Neuron (in vitro differentiated cells): ENCODE measurements at regions not wholly inside any gene's neighbourhood (a gene's known extent, or its start where the extent isn't known, plus 50 kb on each side); places are given as distances from the start of the nearest gene placed in this dataset.
A peak's percentile ranks its signal among the peaks of the same experiment; 100 is the strongest.

Experiments used
- H2AFZ ChIP-seq: one replicate; pipeline ENCODE4 v1.6.1; 2013; ENCODE audit warnings: low read depth, mild to moderate bottlenecking, inconsistent platforms, low read length, moderate library complexity
- H3K27me3 ChIP-seq: one replicate; pipeline ENCODE4 v1.6.1; 2013; ENCODE audit warnings: low read length; ENCODE audit not compliant: insufficient read depth
- H3K36me3 ChIP-seq: one replicate; pipeline ENCODE4 v1.6.1; 2013; ENCODE audit warnings: low read length; ENCODE audit not compliant: insufficient read depth
- H3K4me1 ChIP-seq: one replicate; pipeline ENCODE4 v1.6.1; 2013; ENCODE audit warnings: low read length; ENCODE audit not compliant: insufficient read depth
- H3K4me3 ChIP-seq: 2 replicates; pipeline ENCODE4 v1.5.1; 2013; ENCODE audit warnings: mild to moderate bottlenecking, low read length, moderate library complexity
- H3K9me3 ChIP-seq: one replicate; pipeline ENCODE4 v1.6.1; 2013; ENCODE audit warnings: low read length

DNA sequence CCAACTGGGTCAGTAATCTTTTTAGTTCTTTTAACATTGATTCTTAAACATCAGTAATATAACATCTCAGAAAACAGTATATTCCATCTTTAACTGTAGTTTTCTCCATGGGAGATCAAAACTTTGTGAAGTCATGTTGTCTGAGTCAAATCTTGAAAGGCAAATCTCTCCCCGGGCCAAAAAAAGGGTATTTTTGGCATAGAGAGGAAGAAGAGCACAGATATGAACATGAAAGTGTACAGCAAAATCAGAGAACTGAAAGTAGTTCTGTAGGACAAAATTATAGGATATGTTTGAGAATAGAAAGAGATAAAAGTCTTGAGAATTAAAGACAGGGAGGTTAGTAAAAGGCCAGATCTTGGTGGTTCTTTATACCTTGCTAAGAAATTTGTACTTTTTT, 176.4 kb upstream of the GYPA start:
- no peak overlapping the region for H3K4me3 ChIP-seq
- H3K4me1 ChIP-seq = no peaks in the 10 kb centered on the region
- H3K27me3 ChIP-seq = no peaks in the 10 kb centered on the region
- no peak overlapping the region for H2AFZ ChIP-seq
- no peaks in the 10 kb centered on the region for H3K36me3 ChIP-seq
- peaks cover 6% of the 10 kb centered on the region for H3K9me3 ChIP-seq

GRCh38 chr4:144318797-144319196, 178.3 kb upstream of the GYPA start:
- no peak overlapping the region for H3K4me3 ChIP-seq

DNA sequence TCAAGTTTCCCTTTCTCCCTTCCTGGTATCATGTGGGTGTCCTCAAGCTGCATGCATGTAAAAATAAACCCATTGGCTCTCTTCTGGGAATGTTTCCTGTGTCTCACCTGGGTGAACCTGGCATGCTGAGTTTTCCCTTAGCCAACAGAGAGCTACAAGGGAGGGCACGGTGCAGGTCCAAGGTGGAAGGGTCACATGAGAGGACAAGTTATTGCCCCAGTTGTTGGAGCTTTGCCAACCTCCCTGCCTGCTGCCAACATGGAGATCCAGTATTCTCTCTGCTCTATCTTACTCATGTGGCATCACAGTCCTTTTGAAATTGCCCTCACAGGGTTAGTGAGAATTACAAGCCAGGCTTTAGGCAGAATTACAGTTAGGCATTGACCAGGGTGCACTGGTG, 196.1 kb upstream of the GYPA start:
- Histone ChIP-seq H2AFZ (no peak overlapping the region), H3K27me3 (no peaks in the 10 kb centered on the region), H3K4me1 (no peaks in the 10 kb centered on the region), H3K4me3 (no peak overlapping the region), H3K9me3 (no peaks in the 10 kb centered on the region), H3K36me3 (no peaks in the 10 kb centered on the region)

More at GRCh38 chr4:144318797-144319196, 178.3 kb upstream of the GYPA start:
- no peaks in the 10 kb centered on the region for H3K36me3 ChIP-seq
- H3K4me1 ChIP-seq = no peaks in the 10 kb centered on the region
- peaks cover 4% of the 10 kb centered on the region for H3K9me3 ChIP-seq
- no peak overlapping the region for H2AFZ ChIP-seq
- H3K27me3 ChIP-seq = no peaks in the 10 kb centered on the region

DNA sequence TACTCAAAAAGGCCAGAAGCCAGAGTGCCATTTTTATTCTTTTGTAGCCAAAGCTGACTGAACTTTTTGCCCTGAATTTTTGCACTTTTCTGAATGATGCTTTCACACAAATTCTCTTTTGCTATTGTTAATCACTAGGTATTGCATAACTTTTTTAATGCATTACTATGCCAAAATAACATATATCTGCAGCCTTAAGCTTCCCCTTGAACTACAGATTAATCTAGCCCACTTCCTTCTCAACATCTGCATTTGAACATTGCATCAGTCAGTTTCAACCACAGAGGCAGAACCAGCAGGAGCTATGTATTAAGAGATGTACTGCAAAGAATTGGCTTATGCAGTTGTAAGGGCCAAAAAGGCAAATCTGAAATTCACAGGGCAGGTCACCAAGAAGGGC, 197.6 kb upstream of the GYPA start:
- no peaks in the 10 kb centered on the region for H3K36me3 ChIP-seq
- H2AFZ ChIP-seq = no peak overlapping the region
- no peaks in the 10 kb centered on the region for H3K9me3 ChIP-seq
- no peaks in the 10 kb centered on the region for H3K4me1 ChIP-seq
- no peak overlapping the region for H3K4me3 ChIP-seq
- H3K27me3 ChIP-seq = no peaks in the 10 kb centered on the region

DNA sequence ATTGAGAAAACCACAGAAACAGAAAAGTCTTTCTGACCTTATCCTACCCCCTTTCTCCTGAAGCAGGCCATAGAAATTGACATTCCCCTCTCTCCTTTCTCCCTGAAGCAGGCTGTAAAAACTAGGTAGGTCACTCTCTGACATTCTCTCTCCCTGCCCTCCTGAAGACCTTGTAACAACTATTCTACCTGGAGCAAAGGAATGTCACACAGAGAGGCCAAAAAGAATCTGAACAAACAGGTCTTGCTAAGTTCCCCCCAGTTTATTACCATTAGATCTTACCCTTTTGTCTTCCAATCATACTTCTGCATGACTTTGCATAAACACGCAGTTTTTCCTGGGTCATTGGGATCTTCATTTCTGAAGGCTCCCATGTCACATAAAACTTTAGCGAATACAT, 198.3 kb upstream of the GYPA start:
- Histone ChIP-seq H3K27me3 (no peaks in the 10 kb centered on the region), H3K4me1 (no peaks in the 10 kb centered on the region), H3K4me3 (no peak overlapping the region), H3K36me3 (no peaks in the 10 kb centered on the region), H3K9me3 (no peaks in the 10 kb centered on the region), H2AFZ (no peak overlapping the region)

DNA sequence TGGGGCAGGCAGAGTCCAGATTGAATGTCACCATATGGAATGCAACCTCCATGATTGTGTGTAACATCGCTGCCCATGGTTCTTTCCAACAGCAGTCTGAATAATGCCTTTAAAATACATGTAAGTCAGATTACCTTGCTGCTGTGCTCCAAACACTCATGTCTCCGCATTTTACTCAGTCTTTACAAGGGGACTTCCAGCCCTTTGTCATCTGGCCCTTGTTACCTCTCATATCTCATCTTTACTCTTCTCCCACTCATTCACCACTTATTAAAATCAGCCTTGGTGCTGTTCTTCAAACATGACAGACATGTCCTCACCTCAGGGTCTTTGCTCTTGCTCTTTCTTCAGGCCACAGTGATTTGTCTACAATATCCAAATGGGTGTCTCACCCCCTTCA, 200.4 kb upstream of the GYPA start:
- no peaks in the 10 kb centered on the region for H3K4me1 ChIP-seq
- H3K4me3 ChIP-seq = no peak overlapping the region
- no peak overlapping the region for H2AFZ ChIP-seq
- no peaks in the 10 kb centered on the region for H3K36me3 ChIP-seq
- H3K9me3 ChIP-seq = no peaks in the 10 kb centered on the region
- H3K27me3 ChIP-seq = no peaks in the 10 kb centered on the region

GRCh38 chr4:144342949-144343760, 202.6 kb upstream of the GYPA start:
- Histone ChIP-seq H2AFZ (no peak overlapping the region), H3K4me3 (no peak overlapping the region), H3K36me3 (no peaks in the 10 kb centered on the region), H3K4me1 (no peaks in the 10 kb centered on the region), H3K27me3 (no peaks in the 10 kb centered on the region), H3K9me3 (no peaks in the 10 kb centered on the region)

- H3K4me1 ChIP-seq = no peaks in the 10 kb centered on the region
- H3K36me3 ChIP-seq = no peaks in the 10 kb centered on the region
- H3K4me3 ChIP-seq = no peak overlapping the region
- H3K9me3 ChIP-seq = no peaks in the 10 kb centered on the region
- no peak overlapping the region for H2AFZ ChIP-seq
- H3K27me3 ChIP-seq = no peaks in the 10 kb centered on the region
Observed at GRCh38 chr4:144347121-144347520, 206.6 kb upstream of the GYPA start.

DNA sequence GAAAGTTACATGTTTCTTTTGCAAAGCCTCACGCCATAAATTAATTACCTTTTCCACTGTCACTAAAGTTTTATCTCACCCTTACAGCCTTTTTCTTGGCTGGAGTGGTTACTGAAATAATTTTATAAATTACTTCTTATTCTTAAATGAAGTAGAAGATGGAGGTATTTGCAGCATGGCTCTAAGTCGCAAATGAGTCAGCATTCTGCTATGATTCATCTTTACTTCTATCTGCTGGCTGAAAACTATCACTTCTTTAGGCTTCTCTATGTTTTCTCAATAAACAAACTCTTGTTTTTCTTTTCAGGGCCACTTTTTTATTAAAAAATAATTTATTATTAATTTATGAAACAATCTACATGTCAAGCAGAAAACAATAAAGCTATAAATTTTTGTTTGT, 210.2 kb upstream of the GYPA start:
- no peak overlapping the region for H3K4me3 ChIP-seq
- no peaks in the 10 kb centered on the region for H3K9me3 ChIP-seq
- H3K27me3 ChIP-seq = no peaks in the 10 kb centered on the region
- H2AFZ ChIP-seq = no peak overlapping the region
- H3K36me3 ChIP-seq = no peaks in the 10 kb centered on the region
- H3K4me1 ChIP-seq = peaks cover 23% of the 10 kb centered on the region

GRCh38 chr4:144351306-144351705, 210.8 kb upstream of the GYPA start:
- Histone ChIP-seq H3K4me3 (no peak overlapping the region), H2AFZ (no peak overlapping the region)

DNA sequence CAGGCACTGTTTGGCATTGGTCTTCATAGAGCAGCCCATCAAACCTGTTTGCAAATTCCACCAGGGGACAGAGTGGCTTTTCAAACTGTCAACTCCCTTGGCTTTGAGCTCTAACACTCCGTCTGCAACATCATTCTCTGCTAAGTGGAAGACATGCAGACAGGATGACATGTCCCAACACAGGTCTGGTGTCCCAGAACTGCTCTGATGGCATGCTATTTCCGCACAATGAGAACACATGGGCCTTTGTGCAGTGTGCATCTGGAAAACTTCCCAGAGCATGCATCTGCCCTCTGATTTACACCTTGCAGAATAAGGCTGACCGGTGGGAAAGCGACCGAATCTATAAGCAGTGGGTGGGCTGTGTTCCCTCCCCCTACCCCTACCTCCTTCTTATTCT, 212.8 kb upstream of the GYPA start:
- peaks cover 45% of the 10 kb centered on the region for H3K4me1 ChIP-seq
- no peaks in the 10 kb centered on the region for H3K36me3 ChIP-seq
- H2AFZ ChIP-seq = no peak overlapping the region
- no peak overlapping the region for H3K4me3 ChIP-seq
- no peaks in the 10 kb centered on the region for H3K27me3 ChIP-seq
- H3K9me3 ChIP-seq = no peaks in the 10 kb centered on the region

More at GRCh38 chr4:144351306-144351705, 210.8 kb upstream of the GYPA start:
- Histone ChIP-seq H3K27me3 (no peaks in the 10 kb centered on the region), H3K4me1 (peaks cover 28% of the 10 kb centered on the region), H3K9me3 (no peaks in the 10 kb centered on the region), H3K36me3 (no peaks in the 10 kb centered on the region)

- peaks cover 45% of the 10 kb centered on the region for H3K4me1 ChIP-seq
- no peaks in the 10 kb centered on the region for H3K9me3 ChIP-seq
- peak overlapping the region; percentile 39 for H3K4me3 ChIP-seq
- H3K36me3 ChIP-seq = no peaks in the 10 kb centered on the region
- H3K27me3 ChIP-seq = no peaks in the 10 kb centered on the region
- peak overlapping the region; percentile 12 for H2AFZ ChIP-seq
Observed at GRCh38 chr4:144355811-144356757, 215.6 kb upstream of the GYPA start.

DNA sequence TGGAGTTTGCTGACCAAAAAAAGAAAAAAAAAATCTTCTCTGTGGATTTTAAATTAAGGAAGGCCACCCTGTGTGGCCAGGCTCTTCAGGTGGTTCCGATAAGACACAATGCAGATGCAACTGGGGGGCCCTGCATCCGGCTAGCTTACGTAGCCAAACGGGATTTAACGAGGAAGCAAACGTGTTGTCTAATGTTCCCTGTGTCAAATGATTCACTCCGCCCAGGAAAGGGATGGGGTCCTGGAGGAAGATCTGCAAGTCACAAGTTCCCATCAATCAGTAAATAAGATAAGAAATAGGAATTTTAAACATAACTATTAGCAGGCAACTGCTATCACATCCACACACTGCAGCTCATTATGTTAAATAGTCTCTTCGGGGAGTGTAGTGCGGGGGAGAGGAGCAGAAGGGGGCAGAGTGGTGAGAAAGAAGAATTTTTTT, 216.4 kb upstream of the GYPA start:
- Histone ChIP-seq H2AFZ (peak overlapping the region; percentile 74), H3K4me3 (peak overlapping the region; percentile 39), H3K9me3 (no peaks in the 10 kb centered on the region), H3K4me1 (peaks cover 45% of the 10 kb centered on the region), H3K27me3 (no peaks in the 10 kb centered on the region), H3K36me3 (no peaks in the 10 kb centered on the region)
